ENCODE measurements at regions not wholly inside any gene's neighbourhood (a gene's known extent, or its start where the extent isn't known, plus 50 kb on each side); places are given as distances from the start of the nearest gene placed in this dataset.

- TF ChIP-seq CTCF (IDR thresholded peaks at IDR 0.05; ENCODE audit: low read depth, low read length, poor library complexity, severe bottlenecking), result no peak
- TF ChIP-seq EZH2phosphoT487 (IDR thresholded peaks at IDR 0.05; ENCODE audit: borderline replicate concordance, low read length), result no peak
These were observed 577.7 kb downstream of the SLC16A7 start for GRCh38 chr12:60173224-60174170.

Data from DOHH2 (cell line).